HepG2 (cell line): ENCODE measurements at regions not wholly inside any gene's neighbourhood (a gene's known extent, or its start where the extent isn't known, plus 50 kb on each side); places are given as distances from the start of the nearest gene placed in this dataset.
"Not testable (repeated sequence)": the region's sequence is repeated elsewhere in the genome, so short reads cannot be mapped to it uniquely, and the experiment has no call there.

Source experiments
- ATAC-seq: fragments of 200-7000 bp; cut with Tn5 transposase; 3 replicates; pipeline ENCODE4 v1.9.1; 2020; ENCODE audit warnings: mild to moderate bottlenecking, moderate library complexity
- BruUV-seq: library from RNA; stranded (reverse); fragments of 400-500 nt; replicated peaks from 2 replicates; lab custom pipeline; 2021; lab: Mats Ljungman, UMichigan
- CTCF ChIA-PET: fragments of 300-600 bp; formaldehyde crosslinking; extraction: SDS; loops from one replicate; lab custom pipeline; 2021; ENCODE audit warnings: low total read pairs, inconsistent platforms, low intra/inter-chr PET ratio; lab: Yijun Ruan, JAX
- POLR2A ChIA-PET: fragments of 350-600 bp; sonication (Branson Sonifier 250); formaldehyde crosslinking; loops from one replicate; lab custom pipeline; 2020; ENCODE audit warnings: antibody characterized with exemption, inconsistent platforms; lab: Yijun Ruan, JAX
- DNase-seq: peaks from one replicate; pipeline ENCODE4 v3.0.0-alpha.2; 2015; ENCODE audit warnings: low spot score
- FAIRE-seq: peaks from 3 replicates; lab custom pipeline; 2011; peaks lifted over from hg19 to GRCh38; lab: Jason Lieb, UNC
- H2AFZ ChIP-seq: one replicate; pipeline ENCODE4 v1.6.1; 2011; ENCODE audit warnings: low read length, inconsistent platforms
- H3K27ac ChIP-seq: fragments of 300-600 bp; 3 replicates; pipeline ENCODE4 v1.8.0; 2011; ENCODE audit warnings: mixed run types, mild to moderate bottlenecking, mixed read lengths, low read length, inconsistent platforms; ENCODE audit not compliant: insufficient read depth; ENCODE audit errors: extremely low read length
- H3K27me3 ChIP-seq, 2 experiments: fragments of 200-600 bp in 1 of 2; 2 replicates in 1 of 2; 3 replicates in 1 of 2; pipeline versions ENCODE4 v1.6.0 to v1.8.0; 2011; ENCODE audit warnings: low read length in 2 of 2, mild to moderate bottlenecking in 2 of 2, moderate library complexity in 2 of 2, inconsistent platforms in 1 of 2; ENCODE audit not compliant: insufficient read depth in 2 of 2, control insufficient read depth in 1 of 2
- H3K36me3 ChIP-seq, 2 experiments: fragments of 200-600 bp in 1 of 2; replicated peaks in 1 of 2; 2 replicates in 1 of 2; 3 replicates in 1 of 2; pipeline versions ENCODE4 v1.5.1 to v1.8.0; 2011; ENCODE audit warnings: low read length in 2 of 2, inconsistent platforms in 1 of 2; ENCODE audit not compliant: insufficient read depth in 2 of 2, control insufficient read depth in 1 of 2
- H3K4me1 ChIP-seq: 2 replicates; pipeline ENCODE4 v1.5.1; 2012; ENCODE audit warnings: low read length, inconsistent platforms; ENCODE audit not compliant: insufficient read depth
- H3K4me2 ChIP-seq: 2 replicates; pipeline ENCODE4 v1.6.0; 2011; ENCODE audit warnings: low read depth, low read length, inconsistent platforms
- H3K4me3 ChIP-seq, 3 experiments: fragments of 200-600 bp in 1 of 3; sonication (generic), shearing (Covaris generic) in 1 of 3; replicated peaks in 1 of 3; 2 replicates each; pipeline ENCODE4 v1.5.1; 2011 to 2016; ENCODE audit warnings: low read length in 3 of 3, inconsistent platforms in 2 of 3, low read depth in 2 of 3, mild to moderate bottlenecking in 2 of 3, control low read depth in 1 of 3, mixed read lengths in 1 of 3; ENCODE audit not compliant: insufficient read depth in 1 of 3
- H3K79me2 ChIP-seq: one replicate; pipeline ENCODE4 v1.6.1; 2011; ENCODE audit warnings: low read length, inconsistent platforms; ENCODE audit not compliant: insufficient read depth
- H3K9ac ChIP-seq: 2 replicates; pipeline ENCODE4 v1.6.0; 2011; ENCODE audit warnings: mild to moderate bottlenecking, low read depth, low read length, inconsistent platforms; ENCODE audit not compliant: insufficient read depth
- H3K9me3 ChIP-seq: 2 replicates; pipeline ENCODE4 v1.5.1; 2012; ENCODE audit warnings: mild to moderate bottlenecking, low read length
- H4K20me1 ChIP-seq: 2 replicates; pipeline ENCODE4 v1.6.0; 2011; ENCODE audit warnings: inconsistent platforms, mild to moderate bottlenecking, low read length, moderate library complexity; ENCODE audit not compliant: insufficient read depth
- FOXP1 ChIP-seq, 2 experiments: fragments of 450-650 bp in 1 of 2; IDR thresholded peaks; 2 replicates each; pipeline ENCODE4 v1.6.1; 2017 to 2018; ENCODE audit warnings: antibody characterized with exemption in 1 of 2
- RARA ChIP-seq: IDR thresholded peaks from 2 replicates; pipeline ENCODE4 v1.6.1; 2016; ENCODE audit warnings: missing genetic modification reagents, missing compliant biosample characterization
- RXRB ChIP-seq: IDR thresholded peaks from 2 replicates; pipeline ENCODE4 v1.6.1; 2016; ENCODE audit warnings: borderline replicate concordance, missing genetic modification reagents, missing compliant biosample characterization
- ZNF484 ChIP-seq: sonication (generic); formaldehyde crosslinking; IDR thresholded peaks from 2 replicates; pipeline ENCODE4 v1.5.1; 2020; ENCODE audit warnings: mild to moderate bottlenecking, low read depth, missing genetic modification reagents, borderline replicate concordance
- ZNF773 ChIP-seq: sonication (generic); formaldehyde crosslinking; IDR thresholded peaks from 2 replicates; pipeline ENCODE4 v1.4.0; 2020; ENCODE audit warnings: missing genetic modification reagents, borderline replicate concordance
- ZNF83 ChIP-seq: sonication (generic); formaldehyde crosslinking; IDR thresholded peaks from 2 replicates; pipeline ENCODE4 v1.4.0; 2020; ENCODE audit warnings: missing genetic modification reagents, mild to moderate bottlenecking, borderline replicate concordance
- WGBS: methylation state at CpG from one replicate; pipeline ENCODE4 v1.1.6; 2017; ENCODE audit warnings: low lambda C conversion rate; 5-methylcytosine and 5-hydroxymethylcytosine counted together
- in situ Hi-C: cut with HindIII; loops from 2 replicates; pipeline ENCODE4 v1.10.0; 2017; ENCODE audit warnings: low pct_unique_long_range_greater_than_20kb; ENCODE audit not compliant: extremely low pct_ligation_motif_present
- intact Hi-C: fragments of 100-400 bp; cut with micrococcal nuclease; formaldehyde crosslinking; loops from one replicate; pipeline ENCODE4 v1.10.0; 2022; ENCODE audit not compliant: unreplicated experiment
- TF ChIP-seq, protein P1 (sequence below): IDR thresholded peaks from 2 replicates; pipeline ENCODE4 v1.6.1; 2012; ENCODE audit warnings: low read depth, low read length, improper control_type of control experiment

DNA sequence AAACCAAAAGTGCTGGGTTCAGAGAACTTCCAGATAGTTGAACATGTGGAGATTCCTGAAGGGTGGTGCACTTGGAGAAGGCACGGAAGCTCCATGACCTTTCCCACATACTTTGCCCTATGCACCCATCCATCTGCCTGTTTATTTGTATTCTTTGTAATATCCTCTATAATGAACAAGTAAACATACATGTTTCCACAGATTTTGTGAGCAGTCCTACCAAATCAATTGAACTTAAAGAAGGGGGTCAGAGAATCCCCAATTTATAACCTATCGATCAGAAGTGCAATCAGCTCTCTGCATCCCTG, 121.4 kb downstream of the ADSS2 start:
- TF ChIP-seq RXRB, result 0 out of 2 replicates have a peak, but pooled peaks have one; percentile 21
- no peak for TF ChIP-seq ZNF773
- no peak for TF ChIP-seq ZNF83 (CRISPR knock-in tag)
- TF ChIP-seq RARA (CRISPR knock-in tag), result peak; percentile 63
- no peak for TF ChIP-seq ZNF484 (CRISPR knock-in tag)
- TF ChIP-seq FOXP1 (IDR thresholded peaks at IDR 0.05), result no peak
- peak; percentile 61; the same call in 1 of the 2 replicates for TF ChIP-seq FOXP1 (CRISPR knock-in tag; IDR thresholded peaks at IDR 0.05)
- TF ChIP-seq, protein P1, sequence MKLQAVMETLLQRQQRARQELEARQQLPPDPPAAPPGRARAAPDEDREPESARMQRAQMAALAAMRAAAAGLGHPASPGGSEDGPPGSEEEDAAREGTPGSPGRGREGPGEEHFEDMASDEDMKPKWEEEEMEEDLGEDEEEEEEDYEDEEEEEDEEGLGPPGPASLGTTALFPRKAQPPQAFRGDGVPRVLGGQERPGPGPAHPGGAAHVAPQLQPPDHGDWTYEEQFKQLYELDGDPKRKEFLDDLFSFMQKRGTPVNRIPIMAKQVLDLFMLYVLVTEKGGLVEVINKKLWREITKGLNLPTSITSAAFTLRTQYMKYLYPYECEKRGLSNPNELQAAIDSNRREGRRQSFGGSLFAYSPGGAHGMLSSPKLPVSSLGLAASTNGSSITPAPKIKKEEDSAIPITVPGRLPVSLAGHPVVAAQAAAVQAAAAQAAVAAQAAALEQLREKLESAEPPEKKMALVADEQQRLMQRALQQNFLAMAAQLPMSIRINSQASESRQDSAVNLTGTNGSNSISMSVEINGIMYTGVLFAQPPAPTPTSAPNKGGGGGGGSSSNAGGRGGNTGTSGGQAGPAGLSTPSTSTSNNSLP, result no peak
- TF ChIP-seq, all 625 proteins: peak for 3
- Histone ChIP-seq H3K9me3 (peaks cover 6% of the 10 kb centered on the region; the same call in 1 of the 2 replicates), H4K20me1 (no peaks in the 10 kb centered on the region), H3K4me2 (no peak overlapping the region; the same call in 1 of the 2 replicates), H3K9ac (no peak overlapping the region), H3K4me3 (no peak overlapping the region), H3K27me3 (no peaks in the 10 kb centered on the region), H3K27ac (no peak overlapping the region), H3K36me3 (no peaks in the 10 kb centered on the region), H2AFZ (no peak overlapping the region), H3K4me1 (peaks cover 30% of the 10 kb centered on the region), H3K79me2 (no peaks in the 10 kb centered on the region)
- in situ Hi-C loops (no loop called here), intact Hi-C loops (no loop called here)
- ChIA-PET CTCF (no interaction called here), POLR2A (no interaction called here)
- no peak; the same call in 2 of the 3 replicates for ATAC-seq
- BruUV-seq, result no TSS peak
- no peak for FAIRE-seq
- WGBS, result 0% methylated on average over 2 of the region's 2 CpGs
- DNase-seq, result no peak

DNA sequence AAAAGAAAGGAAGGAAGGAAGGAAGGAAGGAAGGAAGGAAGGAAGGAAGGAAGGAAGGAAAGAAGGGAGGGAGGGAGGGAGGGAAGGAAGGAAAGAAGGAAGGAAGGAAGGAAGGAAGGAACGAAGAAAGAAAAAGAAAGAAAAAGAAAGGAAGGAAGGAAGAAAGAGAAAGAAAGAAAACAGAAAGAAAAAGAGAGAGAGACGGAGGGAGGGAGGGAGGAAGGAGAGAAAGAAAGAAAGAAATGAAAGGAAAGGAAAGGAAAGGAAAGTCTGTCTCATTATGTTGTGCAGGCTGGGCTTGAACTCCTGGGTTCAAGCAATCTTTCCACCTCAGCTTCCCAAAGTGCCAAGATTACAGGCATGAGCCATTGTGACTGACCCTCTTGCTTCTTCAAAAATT, 118.9 kb downstream of the ADSS2 start:
- intact Hi-C loops, BruUV-seq, H4K20me1 ChIP-seq, H3K36me3 ChIP-seq, CTCF ChIA-PET, H3K27ac ChIP-seq, DNase-seq, FAIRE-seq, H3K27me3 ChIP-seq, H2AFZ ChIP-seq, H3K4me3 ChIP-seq, H3K4me1 ChIP-seq, POLR2A ChIA-PET, H3K9ac ChIP-seq, ATAC-seq, H3K9me3 ChIP-seq, H3K79me2 ChIP-seq, in situ Hi-C loops, H3K4me2 ChIP-seq: not testable (repeated sequence)
- WGBS, result 6% methylated on average over 2 of the region's 2 CpGs

DNA sequence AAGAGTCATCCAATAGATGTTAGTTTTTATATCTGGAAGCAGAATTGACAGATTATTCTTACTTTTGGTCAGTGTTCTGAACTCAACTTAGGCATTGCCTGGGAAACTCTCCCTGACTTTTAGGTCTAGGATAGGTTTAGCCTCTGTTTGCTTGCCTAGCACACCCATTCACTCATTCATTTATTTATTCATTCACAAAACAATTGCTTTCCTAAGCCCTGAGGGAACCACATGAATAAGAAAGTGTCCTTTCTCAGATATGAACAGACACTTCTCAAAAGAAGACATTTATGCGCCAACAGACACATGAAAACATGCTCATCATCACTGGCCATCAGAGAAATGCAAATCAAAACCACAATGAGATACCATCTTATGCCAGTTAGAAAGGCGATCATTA, 117.4 kb downstream of the ADSS2 start:
- H4K20me1 ChIP-seq, H3K4me2 ChIP-seq, POLR2A ChIA-PET, H3K9me3 ChIP-seq, FAIRE-seq, H3K79me2 ChIP-seq, BruUV-seq, ATAC-seq, H3K4me1 ChIP-seq, CTCF ChIA-PET, DNase-seq, H3K9ac ChIP-seq, H3K27ac ChIP-seq, H3K27me3 ChIP-seq, H2AFZ ChIP-seq, H3K4me3 ChIP-seq, intact Hi-C loops, H3K36me3 ChIP-seq, in situ Hi-C loops: not testable (repeated sequence)
- WGBS, result 34% methylated on average over 2 of the region's 2 CpGs
